ENCODE measurements at regions not wholly inside any gene's neighbourhood (a gene's known extent, or its start where the extent isn't known, plus 50 kb on each side); places are given as distances from the start of the nearest gene placed in this dataset.

DNA sequence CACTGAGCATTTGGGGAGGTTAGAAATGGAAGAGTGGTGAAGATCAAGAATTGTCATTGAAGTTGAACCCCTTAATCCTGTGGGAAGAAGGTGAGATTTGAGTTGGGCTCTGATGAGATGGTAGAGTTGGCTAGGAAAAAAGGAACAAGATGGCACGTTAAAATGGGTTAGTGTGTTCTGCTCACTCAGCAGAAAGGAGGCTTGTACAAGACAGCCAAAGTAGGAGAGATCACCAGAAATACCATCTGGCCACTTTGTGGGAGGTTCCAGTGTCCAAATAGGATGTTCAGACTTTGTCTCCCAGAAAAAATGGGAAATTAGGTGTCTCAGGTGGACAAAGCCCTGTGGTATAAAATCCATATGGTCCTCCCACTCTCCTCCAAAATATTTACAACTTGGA, 56.0 kb upstream of the SLC14A2 start:
- no TSS peak for BruUV-seq (replicated peaks)
- intact Hi-C loops (cut with micrococcal nuclease; ENCODE audit: unreplicated experiment) (no loop called here), in situ Hi-C loops (cut with HindIII; ENCODE audit: low pct_unique_long_range_greater_than_20kb, low sequenced_read_pairs) (no loop called here)
- Histone ChIP-seq H3K4me1 (ENCODE audit: control insufficient read depth, insufficient read depth, low read length) (no peaks in the 10 kb centered on the region), H3K27ac (ENCODE audit: low read length) (no peak overlapping the region), H3K36me3 (ENCODE audit: control insufficient read depth, insufficient read depth, low read length) (no peaks in the 10 kb centered on the region), H3K4me3 (ENCODE audit: low read depth in 2 of 2, low read length in 2 of 2) (no peak overlapping the region), H3K27me3 (ENCODE audit: control insufficient read depth, insufficient read depth, low read length) (no peaks in the 10 kb centered on the region), H3K9me3 (ENCODE audit: control insufficient read depth, insufficient read depth, low read depth, low read length) (no peaks in the 10 kb centered on the region)
- DNase-seq (ENCODE audit: low read depth, low spot score) (no peak), ATAC-seq (no peak)
- TF ChIP-seq, protein P1, sequence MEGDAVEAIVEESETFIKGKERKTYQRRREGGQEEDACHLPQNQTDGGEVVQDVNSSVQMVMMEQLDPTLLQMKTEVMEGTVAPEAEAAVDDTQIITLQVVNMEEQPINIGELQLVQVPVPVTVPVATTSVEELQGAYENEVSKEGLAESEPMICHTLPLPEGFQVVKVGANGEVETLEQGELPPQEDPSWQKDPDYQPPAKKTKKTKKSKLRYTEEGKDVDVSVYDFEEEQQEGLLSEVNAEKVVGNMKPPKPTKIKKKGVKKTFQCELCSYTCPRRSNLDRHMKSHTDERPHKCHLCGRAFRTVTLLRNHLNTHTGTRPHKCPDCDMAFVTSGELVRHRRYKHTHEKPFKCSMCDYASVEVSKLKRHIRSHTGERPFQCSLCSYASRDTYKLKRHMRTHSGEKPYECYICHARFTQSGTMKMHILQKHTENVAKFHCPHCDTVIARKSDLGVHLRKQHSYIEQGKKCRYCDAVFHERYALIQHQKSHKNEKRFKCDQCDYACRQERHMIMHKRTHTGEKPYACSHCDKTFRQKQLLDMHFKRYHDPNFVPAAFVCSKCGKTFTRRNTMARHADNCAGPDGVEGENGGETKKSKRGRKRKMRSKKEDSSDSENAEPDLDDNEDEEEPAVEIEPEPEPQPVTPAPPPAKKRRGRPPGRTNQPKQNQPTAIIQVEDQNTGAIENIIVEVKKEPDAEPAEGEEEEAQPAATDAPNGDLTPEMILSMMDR (IDR thresholded peaks at IDR 0.05): no peak
- TF ChIP-seq, protein P2, sequence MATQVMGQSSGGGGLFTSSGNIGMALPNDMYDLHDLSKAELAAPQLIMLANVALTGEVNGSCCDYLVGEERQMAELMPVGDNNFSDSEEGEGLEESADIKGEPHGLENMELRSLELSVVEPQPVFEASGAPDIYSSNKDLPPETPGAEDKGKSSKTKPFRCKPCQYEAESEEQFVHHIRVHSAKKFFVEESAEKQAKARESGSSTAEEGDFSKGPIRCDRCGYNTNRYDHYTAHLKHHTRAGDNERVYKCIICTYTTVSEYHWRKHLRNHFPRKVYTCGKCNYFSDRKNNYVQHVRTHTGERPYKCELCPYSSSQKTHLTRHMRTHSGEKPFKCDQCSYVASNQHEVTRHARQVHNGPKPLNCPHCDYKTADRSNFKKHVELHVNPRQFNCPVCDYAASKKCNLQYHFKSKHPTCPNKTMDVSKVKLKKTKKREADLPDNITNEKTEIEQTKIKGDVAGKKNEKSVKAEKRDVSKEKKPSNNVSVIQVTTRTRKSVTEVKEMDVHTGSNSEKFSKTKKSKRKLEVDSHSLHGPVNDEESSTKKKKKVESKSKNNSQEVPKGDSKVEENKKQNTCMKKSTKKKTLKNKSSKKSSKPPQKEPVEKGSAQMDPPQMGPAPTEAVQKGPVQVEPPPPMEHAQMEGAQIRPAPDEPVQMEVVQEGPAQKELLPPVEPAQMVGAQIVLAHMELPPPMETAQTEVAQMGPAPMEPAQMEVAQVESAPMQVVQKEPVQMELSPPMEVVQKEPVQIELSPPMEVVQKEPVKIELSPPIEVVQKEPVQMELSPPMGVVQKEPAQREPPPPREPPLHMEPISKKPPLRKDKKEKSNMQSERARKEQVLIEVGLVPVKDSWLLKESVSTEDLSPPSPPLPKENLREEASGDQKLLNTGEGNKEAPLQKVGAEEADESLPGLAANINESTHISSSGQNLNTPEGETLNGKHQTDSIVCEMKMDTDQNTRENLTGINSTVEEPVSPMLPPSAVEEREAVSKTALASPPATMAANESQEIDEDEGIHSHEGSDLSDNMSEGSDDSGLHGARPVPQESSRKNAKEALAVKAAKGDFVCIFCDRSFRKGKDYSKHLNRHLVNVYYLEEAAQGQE (IDR thresholded peaks at IDR 0.05; ENCODE audit: insufficient read depth in 1 of 2, low read depth in 2 of 2, low read length in 1 of 2): no peak
- ChIA-PET CTCF (no interaction called here), POLR2A (no interaction called here)

- ChIA-PET CTCF (no interaction called here), POLR2A (no interaction called here)
- Histone ChIP-seq H3K9me3 (ENCODE audit: control insufficient read depth, insufficient read depth, low read depth, low read length) (no peaks in the 10 kb centered on the region), H3K4me3 (ENCODE audit: low read depth in 2 of 2, low read length in 2 of 2) (no peak overlapping the region), H3K27me3 (ENCODE audit: control insufficient read depth, insufficient read depth, low read length) (no peaks in the 10 kb centered on the region), H3K27ac (ENCODE audit: low read length) (no peak overlapping the region), H3K36me3 (ENCODE audit: control insufficient read depth, insufficient read depth, low read length) (no peaks in the 10 kb centered on the region), H3K4me1 (ENCODE audit: control insufficient read depth, insufficient read depth, low read length) (no peaks in the 10 kb centered on the region)
- no peak for DNase-seq (ENCODE audit: low read depth, low spot score)
- ATAC-seq: no peak
- TF ChIP-seq, protein P1 (IDR thresholded peaks at IDR 0.05): no peak
- TF ChIP-seq SIN3A (IDR thresholded peaks at IDR 0.05; ENCODE audit: borderline replicate concordance, insufficient read depth, low read depth, low read length): no peak
- TF ChIP-seq, protein P2 (IDR thresholded peaks at IDR 0.05; ENCODE audit: insufficient read depth in 1 of 2, low read depth in 2 of 2, low read length in 1 of 2): no peak
- TF ChIP-seq TCF7L2 (IDR thresholded peaks at IDR 0.05; ENCODE audit: low read depth, low read length): no peak
- TF ChIP-seq POLR2AphosphoS5 (IDR thresholded peaks at IDR 0.05; ENCODE audit: low read depth, low read length): no peak
- intact Hi-C loops (cut with micrococcal nuclease; ENCODE audit: unreplicated experiment): no loop called here
- in situ Hi-C loops (cut with HindIII; ENCODE audit: low pct_unique_long_range_greater_than_20kb, low sequenced_read_pairs): no loop called here
- no TSS peak for BruUV-seq (replicated peaks)
Observed at GRCh38 chr18:45560870-45561269, 54.4 kb upstream of the SLC14A2 start.

All from Panc1 (cell line).